Calu3 (cell line): ENCODE measurements at regions not wholly inside any gene's neighbourhood (a gene's known extent, or its start where the extent isn't known, plus 50 kb on each side); places are given as distances from the start of the nearest gene placed in this dataset.

Source experiments
- BruUV-seq: library from RNA; stranded (reverse); fragments of 400-500 nt; replicated peaks from 2 replicates; lab custom pipeline; 2021; lab: Mats Ljungman, UMichigan
- CTCF ChIA-PET: fragments of 300-600 bp; sonication (Branson Sonifier 250); formaldehyde crosslinking; loops from one replicate; lab custom pipeline; 2022; ENCODE audit warnings: antibody characterized with exemption; lab: Charles Lee
- DNase-seq: peaks from one replicate; pipeline ENCODE4 v3.0.0; 2022
- H3K27ac Mint-ChIP-seq: one replicate; pipeline ENCODE4 v1.8.0; 2022; ENCODE audit warnings: mixed read lengths; ENCODE audit not compliant: unreplicated experiment
- H3K27me3 Mint-ChIP-seq: one replicate; pipeline ENCODE4 v1.8.0; 2022; ENCODE audit warnings: mixed read lengths; ENCODE audit not compliant: unreplicated experiment
- H3K36me3 Mint-ChIP-seq: one replicate; pipeline ENCODE4 v1.8.0; 2022; ENCODE audit warnings: mild to moderate bottlenecking, moderate library complexity, mixed read lengths; ENCODE audit not compliant: insufficient read depth, unreplicated experiment
- H3K4me1 Mint-ChIP-seq: one replicate; pipeline ENCODE4 v1.8.0; 2022; ENCODE audit warnings: mild to moderate bottlenecking, low read depth, mixed read lengths; ENCODE audit not compliant: unreplicated experiment
- H3K4me3 Mint-ChIP-seq: one replicate; pipeline ENCODE4 v1.8.0; 2022; ENCODE audit warnings: mild to moderate bottlenecking, low read depth, moderate library complexity, mixed read lengths; ENCODE audit not compliant: unreplicated experiment
- H3K9me3 Mint-ChIP-seq: one replicate; pipeline ENCODE4 v1.8.0; 2022; ENCODE audit warnings: low read depth, mixed read lengths; ENCODE audit not compliant: unreplicated experiment
- CTCF ChIP-seq: fragments of 200-600 bp; IDR thresholded peaks from one replicate; pipeline ENCODE4 v1.8.0; 2022; ENCODE audit warnings: antibody characterized with exemption; ENCODE audit not compliant: unreplicated experiment
- intact Hi-C: fragments of 100-400 bp; cut with micrococcal nuclease; formaldehyde crosslinking; loops from one replicate; pipeline ENCODE4 v1.10.0; 2022; ENCODE audit not compliant: unreplicated experiment

DNA sequence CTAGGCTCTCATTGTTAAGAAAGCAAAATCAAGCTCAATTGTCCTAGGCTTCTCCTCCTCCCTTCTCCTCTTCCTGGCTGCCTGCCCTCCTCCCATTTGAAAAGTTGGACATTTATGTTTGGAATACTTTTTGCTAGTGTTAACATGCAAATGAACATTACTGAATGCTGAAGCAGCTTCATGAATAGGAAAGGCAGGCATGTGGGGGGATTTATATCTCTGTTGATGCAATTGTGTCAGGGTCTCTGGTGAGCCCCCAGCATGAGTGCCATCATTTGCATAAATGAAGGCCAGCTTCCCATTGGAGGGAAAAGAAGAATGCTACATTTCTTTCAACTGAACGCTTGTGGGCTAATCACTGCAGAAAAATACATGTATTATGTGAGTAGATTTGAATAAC lies 160.1 kb upstream of the NDST3 start:
- no peaks in the 10 kb centered on the region for H3K36me3 Mint-ChIP-seq
- no TSS peak for BruUV-seq
- DNase-seq = no peak
- CTCF ChIA-PET = no interaction called here
- peaks cover 2% of the 10 kb centered on the region for H3K9me3 Mint-ChIP-seq
- intact Hi-C loops = no loop called here
- H3K27ac Mint-ChIP-seq = no peak overlapping the region
- no peaks in the 10 kb centered on the region for H3K4me1 Mint-ChIP-seq
- TF ChIP-seq CTCF = no peak
- no peaks in the 10 kb centered on the region for H3K27me3 Mint-ChIP-seq
- no peak overlapping the region for H3K4me3 Mint-ChIP-seq

- Mint-ChIP-seq H3K4me1 (no peaks in the 10 kb centered on the region), H3K27ac (no peak overlapping the region), H3K9me3 (no peaks in the 10 kb centered on the region), H3K27me3 (no peaks in the 10 kb centered on the region), H3K4me3 (no peak overlapping the region), H3K36me3 (no peaks in the 10 kb centered on the region)
- no peak for TF ChIP-seq CTCF
- intact Hi-C loops = no loop called here
- CTCF ChIA-PET = interaction anchor here (0.6 kb wide), 1 partner anchor 12 kb away, joined by 4 read pairs; no protein-coding TSS in a partner anchor
- BruUV-seq = no TSS peak
- DNase-seq = no peak
Observed at GRCh38 chr4:117889978-117890377, 144.3 kb upstream of the NDST3 start.

DNA sequence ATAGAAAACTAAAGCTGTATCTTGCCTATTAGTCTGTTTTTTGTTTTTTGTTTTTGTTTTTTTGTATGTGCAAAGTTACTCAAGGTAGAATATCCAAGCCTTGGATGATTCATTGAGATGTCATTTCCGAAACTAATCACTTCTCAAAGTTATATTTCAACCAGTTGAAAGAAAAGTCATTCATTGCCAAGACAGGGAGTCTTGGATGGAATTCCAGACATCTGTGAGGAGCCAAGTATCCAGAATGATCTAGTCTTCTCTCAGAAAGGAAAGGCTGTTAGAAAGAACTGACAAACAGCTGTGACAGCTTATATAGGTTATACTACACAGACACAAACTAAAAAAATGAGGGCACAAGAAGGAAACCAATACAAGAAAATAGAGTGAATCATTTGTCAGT lies 141.1 kb upstream of the NDST3 start:
- intact Hi-C loops = no loop called here
- Mint-ChIP-seq H3K27ac (no peak overlapping the region), H3K4me3 (no peak overlapping the region), H3K9me3 (no peaks in the 10 kb centered on the region), H3K27me3 (no peaks in the 10 kb centered on the region), H3K36me3 (no peaks in the 10 kb centered on the region), H3K4me1 (no peaks in the 10 kb centered on the region)
- TF ChIP-seq CTCF = no peak
- no peak for DNase-seq
- BruUV-seq = no TSS peak
- CTCF ChIA-PET = interaction anchor here (0.6 kb wide), 1 partner anchor 85 kb away, joined by 8 read pairs; no protein-coding TSS in a partner anchor

- no TSS peak for BruUV-seq
- Mint-ChIP-seq H3K36me3 (no peaks in the 10 kb centered on the region), H3K9me3 (no peaks in the 10 kb centered on the region), H3K4me3 (no peak overlapping the region), H3K4me1 (no peaks in the 10 kb centered on the region), H3K27ac (no peak overlapping the region), H3K27me3 (no peaks in the 10 kb centered on the region)
- TF ChIP-seq CTCF = no peak
- intact Hi-C loops = no loop called here
- DNase-seq = no peak
- CTCF ChIA-PET = no interaction called here
Observed at GRCh38 chr4:117898496-117898895, 135.8 kb upstream of the NDST3 start.

DNA sequence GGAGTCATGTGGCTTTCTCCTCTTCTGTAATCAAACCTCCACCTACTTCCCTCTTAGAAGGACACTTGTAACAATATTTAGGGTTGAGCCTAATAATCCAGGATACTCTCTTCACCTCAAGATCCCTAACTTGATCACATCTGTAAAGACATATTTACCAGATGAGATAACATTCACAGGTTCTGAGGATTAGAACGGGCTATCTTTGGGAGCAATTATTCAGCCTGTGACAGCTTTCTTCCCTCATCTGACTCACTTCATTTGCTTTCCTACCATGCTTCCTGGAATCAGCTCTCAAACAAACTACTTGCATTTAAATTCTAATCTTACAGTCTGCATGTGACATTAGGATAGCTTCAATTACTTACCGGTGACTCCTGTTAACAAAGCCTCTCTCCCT lies 133.5 kb upstream of the NDST3 start:
- BruUV-seq = no TSS peak
- Mint-ChIP-seq H3K9me3 (no peaks in the 10 kb centered on the region), H3K4me3 (no peak overlapping the region), H3K27ac (no peak overlapping the region), H3K27me3 (no peaks in the 10 kb centered on the region), H3K4me1 (no peaks in the 10 kb centered on the region), H3K36me3 (no peaks in the 10 kb centered on the region)
- TF ChIP-seq CTCF = no peak
- intact Hi-C loops = no loop called here
- DNase-seq = no peak
- CTCF ChIA-PET = no interaction called here
